H9 (cell line): ENCODE measurements at regions not wholly inside any gene's neighbourhood (a gene's known extent, or its start where the extent isn't known, plus 50 kb on each side); places are given as distances from the start of the nearest gene placed in this dataset.

ENCODE experiments used
- DNase-seq: peaks from one replicate; pipeline ENCODE4 v3.0.0-alpha.2; 2017
- H2AFZ ChIP-seq: one replicate; pipeline ENCODE4 v1.6.1; 2013; ENCODE audit warnings: mild to moderate bottlenecking, low read length, control low read depth, moderate library complexity
- H2AK5ac ChIP-seq: 2 replicates; pipeline ENCODE4 v1.6.1; 2013; ENCODE audit warnings: low read length, control low read depth, mixed read lengths; ENCODE audit not compliant: insufficient read length
- H2BK120ac ChIP-seq: one replicate; pipeline ENCODE4 v1.6.1; 2013; ENCODE audit warnings: low read depth, mild to moderate bottlenecking, low read length, control low read depth, inconsistent platforms; ENCODE audit not compliant: poor library complexity, severe bottlenecking
- H2BK12ac ChIP-seq: 2 replicates; pipeline ENCODE4 v1.6.1; 2013; ENCODE audit warnings: low read length, control low read depth, mixed read lengths, low read depth; ENCODE audit not compliant: insufficient read length
- H2BK15ac ChIP-seq: 2 replicates; pipeline ENCODE4 v1.6.1; 2013; ENCODE audit warnings: low read depth, low read length, control low read depth
- H2BK20ac ChIP-seq: one replicate; pipeline ENCODE4 v1.6.1; 2013; ENCODE audit warnings: low read depth, mild to moderate bottlenecking, low read length, control low read depth, inconsistent platforms; ENCODE audit not compliant: poor library complexity, severe bottlenecking
- H2BK5ac ChIP-seq: 2 replicates; pipeline ENCODE4 v1.6.1; 2013; ENCODE audit warnings: low read length, control low read depth, mixed read lengths; ENCODE audit not compliant: insufficient read length
- H3K14ac ChIP-seq: 2 replicates; pipeline ENCODE4 v1.6.1; 2013; ENCODE audit warnings: low read length, control low read depth; ENCODE audit not compliant: insufficient read depth
- H3K18ac ChIP-seq: 2 replicates; pipeline ENCODE4 v1.6.1; 2013; ENCODE audit warnings: low read depth, mild to moderate bottlenecking, mixed read lengths, low read length, control low read depth; ENCODE audit not compliant: insufficient read length
- H3K23ac ChIP-seq: 2 replicates; pipeline ENCODE4 v1.6.1; 2013; ENCODE audit warnings: low read length, control low read depth, mixed read lengths, low read depth; ENCODE audit not compliant: insufficient read length
- H3K23me2 ChIP-seq: 2 replicates; pipeline ENCODE4 v1.6.1; 2013; ENCODE audit warnings: low read depth, mild to moderate bottlenecking, mixed read lengths, low read length, control low read depth; ENCODE audit not compliant: insufficient read length, poor library complexity, severe bottlenecking
- H3K27ac ChIP-seq: 2 replicates; pipeline ENCODE4 v1.5.1; 2013; ENCODE audit warnings: low read length, control low read depth, mixed read lengths, low read depth; ENCODE audit not compliant: insufficient read length
- H3K27me3 ChIP-seq: 2 replicates; pipeline ENCODE4 v1.6.1; 2013; ENCODE audit warnings: low read length, control low read depth, inconsistent platforms; ENCODE audit not compliant: insufficient read depth
- H3K4ac ChIP-seq: 2 replicates; pipeline ENCODE4 v1.6.1; 2013; ENCODE audit warnings: low read depth, mild to moderate bottlenecking, control low read depth, inconsistent platforms, low read length, moderate library complexity
- H3K4me1 ChIP-seq: 2 replicates; pipeline ENCODE4 v1.6.1; 2013; ENCODE audit warnings: low read length, control low read depth, inconsistent platforms; ENCODE audit not compliant: insufficient read depth
- H3K4me2 ChIP-seq: 2 replicates; pipeline ENCODE4 v1.6.1; 2013; ENCODE audit warnings: low read length, control low read depth, mixed read lengths; ENCODE audit not compliant: insufficient read length, insufficient read depth
- H3K56ac ChIP-seq: 2 replicates; pipeline ENCODE4 v1.6.1; 2013; ENCODE audit warnings: low read depth, mild to moderate bottlenecking, mixed read lengths, low read length, control low read depth; ENCODE audit not compliant: insufficient read length
- H3K79me1 ChIP-seq: 2 replicates; pipeline ENCODE4 v1.6.1; 2013; ENCODE audit warnings: low read depth, mild to moderate bottlenecking, moderate library complexity, low read length, control low read depth, inconsistent platforms; ENCODE audit not compliant: insufficient read depth, poor library complexity, severe bottlenecking
- H3K79me2 ChIP-seq: 2 replicates; pipeline ENCODE4 v1.6.1; 2013; ENCODE audit warnings: low read length, control low read depth, inconsistent platforms; ENCODE audit not compliant: insufficient read depth
- H3K9ac ChIP-seq: 2 replicates; pipeline ENCODE4 v1.6.1; 2013; ENCODE audit warnings: low read length, control low read depth, mixed read lengths; ENCODE audit not compliant: insufficient read length; ENCODE audit errors: extremely low read depth
- H3K9me3 ChIP-seq: one replicate; pipeline ENCODE4 v1.6.1; 2013; ENCODE audit warnings: low read depth, low read length, inconsistent platforms; ENCODE audit not compliant: control insufficient read depth
- H3T11ph ChIP-seq: one replicate; pipeline ENCODE4 v1.6.1; 2013; ENCODE audit warnings: mild to moderate bottlenecking, low read length, control low read depth, inconsistent platforms
- H4K20me1 ChIP-seq: one replicate; pipeline ENCODE4 v1.6.1; 2013; ENCODE audit not compliant: control insufficient read depth, insufficient read length, insufficient read depth
- H4K5ac ChIP-seq: 2 replicates; pipeline ENCODE4 v1.6.1; 2013; ENCODE audit warnings: low read depth, mild to moderate bottlenecking, mixed read lengths, low read length, control low read depth; ENCODE audit not compliant: insufficient read length
- H4K8ac ChIP-seq: replicated peaks from 2 replicates; pipeline ENCODE4 v1.6.1; 2013; ENCODE audit warnings: low read length, control low read depth, mixed read lengths, low read depth; ENCODE audit not compliant: insufficient read length
- H4K91ac ChIP-seq: 2 replicates; pipeline ENCODE4 v1.6.1; 2013; ENCODE audit warnings: low read depth, mild to moderate bottlenecking, moderate library complexity, mixed read lengths, low read length, control low read depth; ENCODE audit not compliant: insufficient read length
- H3K27ac Mint-ChIP-seq, 3 experiments: 2 replicates in 2 of 3; 3 replicates in 1 of 3; pipeline ENCODE4 v1.8.0; 2020 to 2021; ENCODE audit warnings: mixed read lengths in 3 of 3, mild to moderate bottlenecking in 1 of 3, moderate library complexity in 1 of 3
- H3K27me3 Mint-ChIP-seq: 2 replicates; pipeline ENCODE4 v1.8.0; 2021; ENCODE audit warnings: low read depth, mild to moderate bottlenecking, moderate library complexity, mixed read lengths
- H3K36me3 Mint-ChIP-seq, 3 experiments: 2 replicates in 2 of 3; 3 replicates in 1 of 3; pipeline ENCODE4 v1.8.0; 2020 to 2021; ENCODE audit warnings: low read depth in 3 of 3, mixed read lengths in 3 of 3; ENCODE audit not compliant: insufficient read depth in 1 of 3
- H3K4me1 Mint-ChIP-seq, 2 experiments: 2 replicates each; pipeline ENCODE4 v1.8.0; 2020; ENCODE audit warnings: mixed read lengths in 2 of 2
- H3K4me3 Mint-ChIP-seq, 2 experiments: 2 replicates in 1 of 2; 3 replicates in 1 of 2; pipeline ENCODE4 v1.8.0; 2020 to 2021; ENCODE audit warnings: mild to moderate bottlenecking in 2 of 2, mixed read lengths in 2 of 2, moderate library complexity in 1 of 2
- H3K9me3 Mint-ChIP-seq, 2 experiments: 2 replicates in 1 of 2; 3 replicates in 1 of 2; pipeline ENCODE4 v1.8.0; 2020; ENCODE audit warnings: mild to moderate bottlenecking in 2 of 2, mixed read lengths in 2 of 2, moderate library complexity in 1 of 2
- CTCF ChIP-seq: fragments of 200-600 bp; sonication (generic); conservative IDR thresholded peaks from 3 replicates; pipeline ENCODE4 v1.8.0; 2021; ENCODE audit warnings: antibody characterized with exemption, mild to moderate bottlenecking

- Histone ChIP-seq H3K23ac (no peak overlapping the region), H3T11ph (no peak overlapping the region), H4K5ac (no peak overlapping the region), H4K20me1 (no peaks in the 10 kb centered on the region), H2BK12ac (no peak overlapping the region), H2BK20ac (no peak overlapping the region), H3K56ac (no peak overlapping the region), H2BK120ac (no peak overlapping the region), H3K27ac (no peak overlapping the region), H3K79me1 (no peaks in the 10 kb centered on the region), H3K18ac (no peak overlapping the region), H2BK15ac (no peak overlapping the region), H2AFZ (no peak overlapping the region), H4K91ac (no peak overlapping the region), H3K27me3 (no peaks in the 10 kb centered on the region), H3K9ac (no peak overlapping the region), H3K4me1 (no peaks in the 10 kb centered on the region), H3K14ac (no peak overlapping the region), H3K9me3 (peaks cover 5% of the 10 kb centered on the region), H3K79me2 (no peaks in the 10 kb centered on the region), H3K4me2 (no peak overlapping the region), H3K23me2 (no peaks in the 10 kb centered on the region), H2BK5ac (no peak overlapping the region), H2AK5ac (no peak overlapping the region), H4K8ac (no peak overlapping the region), H3K4ac (no peak overlapping the region)
- no peaks in the 10 kb centered on the region for H3K4me1 Mint-ChIP-seq
- no peak for TF ChIP-seq CTCF
- no peak for DNase-seq
- H3K4me3 Mint-ChIP-seq, result no peak overlapping the region
- peaks cover 13 to 35% of the 10 kb centered on the region in 2 experiments for H3K9me3 Mint-ChIP-seq
- H3K27me3 Mint-ChIP-seq, result no peaks in the 10 kb centered on the region; the same call in 1 of the 2 replicates
- H3K36me3 Mint-ChIP-seq, result peaks cover 1 to 48% (median 37%) of the 10 kb centered on the region in 3 experiments; a peak in 5 of 7 replicates
- no peak overlapping the region for H3K27ac Mint-ChIP-seq
Measured at GRCh38 chr18:1177232-1177631, 272.6 kb downstream of the ADCYAP1 start.
